Hepatocyte (in vitro differentiated cells): ENCODE measurements at regions not wholly inside any gene's neighbourhood (a gene's known extent, or its start where the extent isn't known, plus 50 kb on each side); places are given as distances from the start of the nearest gene placed in this dataset.

Experiments
- DNase-seq: peaks from one replicate; pipeline ENCODE4 v3.0.0-alpha.2; 2016; ENCODE audit warnings: low spot score
- H2AFZ ChIP-seq: fragments of 200-600 bp; sonication (generic); 2 replicates; pipeline ENCODE4 v1.6.0; 2016; ENCODE audit warnings: antibody characterized with exemption, mild to moderate bottlenecking
- H3K27ac ChIP-seq: fragments of 200-600 bp; sonication (generic); 2 replicates; pipeline ENCODE4 v1.5.1; 2016; ENCODE audit warnings: mild to moderate bottlenecking
- H3K27me3 ChIP-seq: fragments of 200-600 bp; sonication (generic); 2 replicates; pipeline ENCODE4 v1.6.1; 2016
- H3K36me3 ChIP-seq: fragments of 200-600 bp; sonication (generic); replicated peaks from 2 replicates; pipeline ENCODE4 v1.5.1; 2016; ENCODE audit warnings: low read depth; ENCODE audit not compliant: insufficient read depth
- H3K4me1 ChIP-seq: fragments of 200-600 bp; sonication (generic); 2 replicates; pipeline ENCODE4 v1.5.1; 2016; ENCODE audit warnings: mild to moderate bottlenecking, moderate library complexity; ENCODE audit not compliant: insufficient read depth
- H3K4me2 ChIP-seq: fragments of 200-600 bp; sonication (generic); 2 replicates; pipeline ENCODE4 v1.6.0; 2016
- H3K4me3 ChIP-seq: fragments of 200-600 bp; sonication (generic); 2 replicates; pipeline ENCODE4 v1.5.1; 2016; ENCODE audit warnings: mild to moderate bottlenecking
- H3K79me2 ChIP-seq: fragments of 200-600 bp; sonication (generic); 2 replicates; pipeline ENCODE4 v1.6.0; 2017; ENCODE audit warnings: mild to moderate bottlenecking
- H3K9me2 ChIP-seq: fragments of 200-600 bp; sonication (generic); replicated peaks from 2 replicates; pipeline ENCODE4 v1.6.0; 2017; ENCODE audit warnings: mild to moderate bottlenecking; ENCODE audit not compliant: insufficient read depth
- H3K9me3 ChIP-seq: fragments of 200-600 bp; sonication (generic); 2 replicates; pipeline ENCODE4 v1.5.1; 2016; ENCODE audit warnings: low read depth, mild to moderate bottlenecking
- H4K20me1 ChIP-seq: fragments of 200-600 bp; sonication (generic); 2 replicates; pipeline ENCODE4 v1.6.0; 2016; ENCODE audit warnings: mild to moderate bottlenecking; ENCODE audit not compliant: insufficient read depth, poor library complexity, severe bottlenecking
- EZH2 ChIP-seq: fragments of 200-600 bp; sonication (generic); IDR thresholded peaks from 2 replicates; pipeline ENCODE4 v1.6.1; 2016; ENCODE audit warnings: antibody characterized with exemption, mild to moderate bottlenecking, borderline replicate concordance
- EZH2phosphoT487 ChIP-seq: fragments of 200-600 bp; sonication (generic); IDR thresholded peaks from one replicate; pipeline ENCODE4 v1.6.1; 2018; ENCODE audit warnings: antibody characterized with exemption, mild to moderate bottlenecking, low read depth, moderate library complexity; ENCODE audit not compliant: unreplicated experiment, severe bottlenecking
- WGBS: methylation state at CpG from one replicate; pipeline ENCODE4 v1.1.6; 2016; ENCODE audit warnings: low lambda C conversion rate; ENCODE audit errors: missing lambda C conversion rate; 5-methylcytosine and 5-hydroxymethylcytosine counted together
- TF ChIP-seq, protein P1 (sequence below): fragments of 200-600 bp; sonication (generic); IDR thresholded peaks from 2 replicates; pipeline ENCODE4 v1.5.1; 2016; ENCODE audit warnings: antibody characterized with exemption, mild to moderate bottlenecking; ENCODE audit not compliant: poor library complexity

GRCh38 chr5:32936329-32936728 lies 225.2 kb downstream of the NPR3 start:
- no peak overlapping the region for H2AFZ ChIP-seq
- no peaks in the 10 kb centered on the region for H3K36me3 ChIP-seq
- H4K20me1 ChIP-seq = no peaks in the 10 kb centered on the region
- H3K9me3 ChIP-seq = no peaks in the 10 kb centered on the region
- H3K4me3 ChIP-seq = no peak overlapping the region
- no peak overlapping the region for H3K4me2 ChIP-seq
- no peak overlapping the region for H3K27ac ChIP-seq
- TF ChIP-seq EZH2phosphoT487 (no peak), EZH2 (no peak)
- TF ChIP-seq, protein P1, sequence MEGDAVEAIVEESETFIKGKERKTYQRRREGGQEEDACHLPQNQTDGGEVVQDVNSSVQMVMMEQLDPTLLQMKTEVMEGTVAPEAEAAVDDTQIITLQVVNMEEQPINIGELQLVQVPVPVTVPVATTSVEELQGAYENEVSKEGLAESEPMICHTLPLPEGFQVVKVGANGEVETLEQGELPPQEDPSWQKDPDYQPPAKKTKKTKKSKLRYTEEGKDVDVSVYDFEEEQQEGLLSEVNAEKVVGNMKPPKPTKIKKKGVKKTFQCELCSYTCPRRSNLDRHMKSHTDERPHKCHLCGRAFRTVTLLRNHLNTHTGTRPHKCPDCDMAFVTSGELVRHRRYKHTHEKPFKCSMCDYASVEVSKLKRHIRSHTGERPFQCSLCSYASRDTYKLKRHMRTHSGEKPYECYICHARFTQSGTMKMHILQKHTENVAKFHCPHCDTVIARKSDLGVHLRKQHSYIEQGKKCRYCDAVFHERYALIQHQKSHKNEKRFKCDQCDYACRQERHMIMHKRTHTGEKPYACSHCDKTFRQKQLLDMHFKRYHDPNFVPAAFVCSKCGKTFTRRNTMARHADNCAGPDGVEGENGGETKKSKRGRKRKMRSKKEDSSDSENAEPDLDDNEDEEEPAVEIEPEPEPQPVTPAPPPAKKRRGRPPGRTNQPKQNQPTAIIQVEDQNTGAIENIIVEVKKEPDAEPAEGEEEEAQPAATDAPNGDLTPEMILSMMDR = no peak
- 85% methylated on average over 4 of the region's 4 CpGs for WGBS
- no peak for DNase-seq
- H3K4me1 ChIP-seq = no peaks in the 10 kb centered on the region
- H3K9me2 ChIP-seq = no peaks in the 10 kb centered on the region
- H3K27me3 ChIP-seq = no peaks in the 10 kb centered on the region
- no peaks in the 10 kb centered on the region for H3K79me2 ChIP-seq

GRCh38 chr5:32942225-32942989 lies 231.3 kb downstream of the NPR3 start:
- Histone ChIP-seq H2AFZ (no peak overlapping the region), H3K36me3 (no peaks in the 10 kb centered on the region), H3K9me2 (no peaks in the 10 kb centered on the region), H3K4me3 (no peak overlapping the region), H3K4me1 (no peaks in the 10 kb centered on the region), H3K27me3 (no peaks in the 10 kb centered on the region), H3K9me3 (no peaks in the 10 kb centered on the region), H3K4me2 (no peak overlapping the region), H3K27ac (no peak overlapping the region), H4K20me1 (no peaks in the 10 kb centered on the region), H3K79me2 (no peaks in the 10 kb centered on the region)
- 81% methylated on average over 6 of the region's 6 CpGs for WGBS
- peak; percentile 53 for DNase-seq
- TF ChIP-seq EZH2 = no peak
- TF ChIP-seq, protein P1 = peak; percentile 32

DNA sequence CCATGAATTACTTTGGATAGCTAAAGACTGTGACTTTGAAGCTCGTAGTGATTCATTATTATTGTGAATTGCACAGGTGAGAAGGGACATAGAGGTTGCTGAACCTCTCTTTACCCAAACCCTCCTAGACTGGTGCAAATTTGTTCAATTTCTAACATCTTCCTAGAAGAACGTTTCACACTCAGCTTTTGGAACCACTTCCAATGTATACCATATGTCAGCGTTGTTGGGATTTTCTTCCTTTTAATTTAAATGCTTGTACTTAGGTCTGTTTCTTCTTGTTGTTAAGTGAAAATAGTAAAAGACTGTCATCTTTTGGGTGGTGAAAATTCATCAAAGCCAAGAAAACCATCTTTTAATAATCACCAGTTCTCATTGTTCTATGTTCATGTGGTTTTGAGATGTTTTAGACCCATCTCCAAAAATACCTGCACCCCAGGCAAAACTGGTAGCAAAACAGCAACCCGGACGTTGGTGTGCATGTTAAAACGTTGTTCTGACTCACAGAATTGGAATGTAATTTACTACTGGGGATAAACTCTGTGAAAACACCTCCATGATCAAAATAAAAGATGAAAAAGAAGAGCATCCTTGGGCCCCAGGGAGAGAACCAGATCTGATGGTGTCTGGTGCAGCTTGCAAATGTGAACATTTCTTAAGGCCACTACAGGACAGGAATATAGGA lies 238.3 kb downstream of the NPR3 start:
- no peak overlapping the region for H3K4me3 ChIP-seq
- H3K79me2 ChIP-seq = no peaks in the 10 kb centered on the region
- no peaks in the 10 kb centered on the region for H3K9me3 ChIP-seq
- no peaks in the 10 kb centered on the region for H4K20me1 ChIP-seq
- DNase-seq = no peak
- 76% methylated on average over 6 of the region's 6 CpGs for WGBS
- no peak overlapping the region for H3K27ac ChIP-seq
- no peak for TF ChIP-seq EZH2
- TF ChIP-seq EZH2phosphoT487 = no peak
- TF ChIP-seq, protein P1 = no peak
- no peak overlapping the region for H2AFZ ChIP-seq
- no peaks in the 10 kb centered on the region for H3K36me3 ChIP-seq
- H3K4me2 ChIP-seq = no peak overlapping the region
- H3K4me1 ChIP-seq = no peaks in the 10 kb centered on the region
- H3K27me3 ChIP-seq = no peaks in the 10 kb centered on the region
- H3K9me2 ChIP-seq = no peaks in the 10 kb centered on the region
